GM18502 (cell line): ENCODE measurements at regions not wholly inside any gene's neighbourhood (a gene's known extent, or its start where the extent isn't known, plus 50 kb on each side); places are given as distances from the start of the nearest gene placed in this dataset.
"Not testable (repeated sequence)": the region's sequence is repeated elsewhere in the genome, so short reads cannot be mapped to it uniquely, and the experiment has no call there.

Experiments used
- ATAC-seq: cut with Tn5 transposase; IDR thresholded peaks from one replicate; pipeline ENCODE4 v1.9.1; 2021; ENCODE audit warnings: mild to moderate bottlenecking; ENCODE audit not compliant: unreplicated experiment, poor library complexity

DNA sequence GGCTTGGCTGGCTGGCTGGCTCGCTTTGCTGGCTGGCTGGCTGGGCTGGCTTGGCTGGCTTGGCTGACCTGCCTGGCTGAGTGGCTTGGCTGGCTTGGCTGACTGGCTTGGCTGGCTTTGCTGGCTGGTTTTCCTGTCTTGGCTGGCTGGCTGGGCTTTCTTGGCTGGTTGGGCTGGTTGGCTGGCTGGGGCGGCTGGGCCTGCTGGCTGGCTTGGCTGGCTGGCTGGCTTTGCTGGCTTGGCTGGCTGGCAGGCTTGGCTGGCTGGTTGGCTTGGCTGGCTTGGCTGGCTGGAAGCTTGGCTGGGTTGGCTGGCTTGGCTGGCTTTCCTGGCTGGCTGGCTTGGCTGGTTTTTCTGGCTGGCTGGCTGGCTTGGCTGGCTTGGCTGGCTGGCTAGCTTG is 435.6 kb downstream of the GOLGA6L6 start:
- no peak for ATAC-seq

GRCh38 chr15:20105011-20105990 is 436.3 kb downstream of the GOLGA6L6 start:
- not testable (repeated sequence) for ATAC-seq

DNA sequence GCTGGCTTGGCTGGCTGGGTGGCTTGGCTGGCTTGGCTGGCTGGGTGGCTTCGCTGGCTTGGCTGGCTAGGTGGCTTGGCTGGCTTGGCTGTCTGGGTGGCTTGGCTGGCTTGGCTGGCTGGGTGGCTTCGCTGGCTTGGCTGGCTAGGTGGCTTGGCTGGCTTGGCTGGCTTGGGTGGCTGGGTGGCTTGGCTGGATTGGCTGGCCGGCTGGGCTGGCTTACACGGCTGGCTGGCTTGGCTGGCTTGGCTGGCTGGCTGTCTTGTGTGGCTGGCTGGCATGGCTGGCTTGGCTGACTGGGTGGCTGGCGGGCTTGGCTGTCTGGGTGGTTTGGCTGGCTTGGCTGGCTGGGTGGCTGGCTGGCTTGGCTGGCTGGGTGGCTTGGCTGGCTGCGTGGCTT is 437.0 kb downstream of the GOLGA6L6 start:
- ATAC-seq = not testable (repeated sequence)

GRCh38 chr15:20102862-20103261 is 438.7 kb downstream of the GOLGA6L6 start:
- not testable (repeated sequence) for ATAC-seq

- ATAC-seq = not testable (repeated sequence)
Measured at GRCh38 chr15:20102209-20102608, 439.4 kb downstream of the GOLGA6L6 start.

- not testable (repeated sequence) for ATAC-seq
Measured at GRCh38 chr15:20101281-20101680, 440.3 kb downstream of the GOLGA6L6 start.

- ATAC-seq = not testable (repeated sequence)
Measured at GRCh38 chr15:20100604-20101270, 440.9 kb downstream of the GOLGA6L6 start.

- ATAC-seq = not testable (repeated sequence)
Measured at GRCh38 chr15:20095699-20096303, 445.8 kb downstream of the GOLGA6L6 start.

DNA sequence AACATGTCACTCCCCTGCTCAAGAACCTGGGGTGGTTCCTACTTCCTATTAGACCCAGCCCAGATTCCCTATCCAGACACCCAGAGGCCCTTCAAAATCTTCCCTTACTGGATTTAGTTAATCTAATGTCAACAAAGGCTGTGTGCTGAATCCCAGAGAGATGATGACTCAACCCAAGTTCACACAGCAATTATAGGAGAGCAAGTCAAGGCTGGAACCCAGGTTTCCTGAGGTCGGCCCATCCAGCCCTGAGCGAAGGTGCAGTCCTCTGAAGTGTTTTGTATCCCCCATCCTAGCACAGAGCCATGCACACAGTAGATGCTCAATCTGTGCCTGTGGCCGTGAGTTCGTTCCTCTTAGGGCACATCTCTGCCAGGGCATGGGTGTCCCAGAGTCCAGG is 452.1 kb downstream of the GOLGA6L6 start:
- ATAC-seq = not testable (repeated sequence)

GRCh38 chr15:20084026-20084425 is 457.6 kb downstream of the GOLGA6L6 start:
- not testable (repeated sequence) for ATAC-seq

GRCh38 chr15:20074082-20074481 is 467.5 kb downstream of the GOLGA6L6 start:
- ATAC-seq = not testable (repeated sequence)

GRCh38 chr15:20069043-20069442 is 472.6 kb downstream of the GOLGA6L6 start:
- not testable (repeated sequence) for ATAC-seq

GRCh38 chr15:20066173-20066572 is 475.4 kb downstream of the GOLGA6L6 start:
- not testable (repeated sequence) for ATAC-seq

GRCh38 chr15:20065508-20065907 is 476.1 kb downstream of the GOLGA6L6 start:
- not testable (repeated sequence) for ATAC-seq

DNA sequence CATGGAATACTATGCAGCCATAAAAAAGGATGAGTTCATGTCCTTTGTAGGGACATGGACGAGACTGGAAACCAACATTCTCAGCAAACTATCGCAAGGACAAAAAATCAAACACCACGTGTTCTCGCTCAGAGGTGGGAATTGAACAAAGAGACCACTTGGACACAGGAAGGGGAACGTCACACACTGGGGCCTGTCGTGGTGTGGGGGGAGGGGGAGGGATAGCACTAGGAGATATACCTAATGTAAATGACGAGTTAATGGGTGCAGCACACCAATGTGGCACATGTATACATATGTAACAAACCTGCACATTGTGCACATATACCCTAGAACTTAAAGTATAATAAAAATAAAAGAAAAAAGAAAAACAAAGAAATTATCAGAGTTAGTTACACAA is 478.4 kb downstream of the GOLGA6L6 start:
- ATAC-seq = not testable (repeated sequence)

- ATAC-seq = not testable (repeated sequence)
Measured at GRCh38 chr15:20060838-20061237, 480.8 kb downstream of the GOLGA6L6 start.

- ATAC-seq = not testable (repeated sequence)
Measured at GRCh38 chr15:20056871-20057270, 484.7 kb downstream of the GOLGA6L6 start.

- ATAC-seq = not testable (repeated sequence)
Measured at GRCh38 chr15:20055921-20056320, 485.7 kb downstream of the GOLGA6L6 start.

DNA sequence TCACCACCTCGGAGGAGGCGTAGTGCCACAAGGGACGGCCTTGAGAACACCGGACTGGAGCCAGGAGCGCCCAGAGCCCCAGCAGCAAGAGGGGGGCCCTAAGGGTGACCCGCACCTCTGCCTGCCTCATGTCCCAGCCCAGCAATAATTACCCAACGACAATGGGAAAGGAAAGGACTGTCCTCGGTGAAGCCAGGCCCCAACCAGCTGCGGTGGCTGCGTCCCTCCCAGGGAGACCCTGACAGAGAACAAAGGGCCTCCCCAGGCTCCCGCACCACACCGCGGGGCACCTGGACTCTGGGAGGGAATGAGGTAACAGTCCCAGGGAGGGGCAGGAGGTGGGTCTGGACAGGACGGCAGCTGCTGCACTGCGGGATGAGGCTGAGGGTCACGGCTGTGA is 493.4 kb downstream of the GOLGA6L6 start:
- not testable (repeated sequence) for ATAC-seq

- not testable (repeated sequence) for ATAC-seq
Measured at GRCh38 chr15:20045165-20045564, 496.4 kb downstream of the GOLGA6L6 start.

- not testable (repeated sequence) for ATAC-seq
Measured at GRCh38 chr15:20040691-20041090, 500.9 kb downstream of the GOLGA6L6 start.
